BE2C (cell line): ENCODE measurements at regions not wholly inside any gene's neighbourhood (a gene's known extent, or its start where the extent isn't known, plus 50 kb on each side); places are given as distances from the start of the nearest gene placed in this dataset.

ENCODE experiments used
- DNase-seq: peaks from one replicate; pipeline ENCODE4 v3.0.0-alpha.2; 2020
- H3K27me3 ChIP-seq: fragments of 250-450 bp; sonication (Bioruptor Pico); 2 replicates; pipeline ENCODE4 v1.5.1; 2020; ENCODE audit warnings: mild to moderate bottlenecking
- H3K36me3 ChIP-seq: fragments of 250-450 bp; sonication (Bioruptor Pico); 2 replicates; pipeline ENCODE4 v1.5.1; 2020; ENCODE audit warnings: mild to moderate bottlenecking
- H3K4me1 ChIP-seq: fragments of 250-450 bp; sonication (Bioruptor Pico); 2 replicates; pipeline ENCODE4 v1.5.1; 2020
- H3K4me3 ChIP-seq: 2 replicates; pipeline ENCODE4 v1.5.1; 2011; ENCODE audit warnings: low read depth, low read length
- H3K9me3 ChIP-seq: fragments of 250-450 bp; sonication (Bioruptor Pico); 2 replicates; pipeline ENCODE4 v1.5.1; 2020
- CTCF ChIP-seq: IDR thresholded peaks from 2 replicates; pipeline ENCODE4 v1.5.1; 2012; ENCODE audit warnings: mild to moderate bottlenecking, low read depth, low read length

- Histone ChIP-seq H3K36me3 (no peaks in the 10 kb centered on the region), H3K4me1 (peaks cover 9% of the 10 kb centered on the region), H3K27me3 (no peaks in the 10 kb centered on the region), H3K4me3 (no peak overlapping the region), H3K9me3 (no peaks in the 10 kb centered on the region)
- TF ChIP-seq CTCF = no peak
- no peak for DNase-seq
Observed at GRCh38 chr10:91684841-91685240, 52.0 kb upstream of the PPP1R3C start.

- H3K36me3 ChIP-seq = no peaks in the 10 kb centered on the region
- H3K27me3 ChIP-seq = no peaks in the 10 kb centered on the region
- H3K4me1 ChIP-seq = peaks cover 9% of the 10 kb centered on the region
- DNase-seq = no peak
- TF ChIP-seq CTCF = no peak
- no peak overlapping the region for H3K4me3 ChIP-seq
- no peaks in the 10 kb centered on the region for H3K9me3 ChIP-seq
Observed at GRCh38 chr10:91683975-91684374, 51.1 kb upstream of the PPP1R3C start.

- Histone ChIP-seq H3K4me1 (peaks cover 9% of the 10 kb centered on the region), H3K27me3 (no peaks in the 10 kb centered on the region), H3K9me3 (no peaks in the 10 kb centered on the region), H3K36me3 (no peaks in the 10 kb centered on the region), H3K4me3 (no peak overlapping the region)
- no peak for TF ChIP-seq CTCF
- DNase-seq = no peak
Observed at GRCh38 chr10:91682912-91683311, 50.0 kb upstream of the PPP1R3C start.
